NCI-H2196 (cell line): ENCODE measurements at regions not wholly inside any gene's neighbourhood (a gene's known extent, or its start where the extent isn't known, plus 50 kb on each side); places are given as distances from the start of the nearest gene placed in this dataset.

Source experiments
- DNase-seq: peaks from one replicate; lab custom pipeline; 2025; ENCODE audit not compliant: unreplicated experiment; lab: John Stamatoyannopoulos, UW

GRCh38 chr6:140062043-140063020, 687.9 kb upstream of the CITED2 start:
- DNase-seq = peak; percentile 11

- DNase-seq = no peak
Observed at GRCh38 chr6:140061110-140062042, 686.9 kb upstream of the CITED2 start.

DNA sequence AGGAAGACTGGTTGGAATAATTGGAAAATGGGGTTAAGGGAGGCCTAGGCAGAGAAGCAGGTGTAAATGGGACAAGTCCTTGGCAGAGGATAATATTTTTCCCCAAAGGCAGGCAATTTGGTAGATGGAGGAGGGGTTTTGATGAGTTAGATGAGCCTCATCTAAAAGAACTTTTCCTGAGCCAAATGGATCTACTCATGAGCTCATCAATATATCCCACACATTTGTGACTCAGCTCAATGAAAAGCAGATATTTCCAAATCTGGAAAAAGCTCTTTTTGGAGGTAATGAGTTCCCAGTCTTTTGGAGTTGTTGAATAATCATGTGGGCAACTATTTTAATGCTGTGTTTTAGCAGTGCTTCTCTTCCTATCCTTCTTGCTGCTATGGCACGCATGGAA, 685.5 kb upstream of the CITED2 start:
- no peak for DNase-seq

- no peak for DNase-seq
Observed at GRCh38 chr6:140058863-140059262, 684.4 kb upstream of the CITED2 start.

GRCh38 chr6:140052736-140053729, 678.6 kb upstream of the CITED2 start:
- no peak for DNase-seq

DNA sequence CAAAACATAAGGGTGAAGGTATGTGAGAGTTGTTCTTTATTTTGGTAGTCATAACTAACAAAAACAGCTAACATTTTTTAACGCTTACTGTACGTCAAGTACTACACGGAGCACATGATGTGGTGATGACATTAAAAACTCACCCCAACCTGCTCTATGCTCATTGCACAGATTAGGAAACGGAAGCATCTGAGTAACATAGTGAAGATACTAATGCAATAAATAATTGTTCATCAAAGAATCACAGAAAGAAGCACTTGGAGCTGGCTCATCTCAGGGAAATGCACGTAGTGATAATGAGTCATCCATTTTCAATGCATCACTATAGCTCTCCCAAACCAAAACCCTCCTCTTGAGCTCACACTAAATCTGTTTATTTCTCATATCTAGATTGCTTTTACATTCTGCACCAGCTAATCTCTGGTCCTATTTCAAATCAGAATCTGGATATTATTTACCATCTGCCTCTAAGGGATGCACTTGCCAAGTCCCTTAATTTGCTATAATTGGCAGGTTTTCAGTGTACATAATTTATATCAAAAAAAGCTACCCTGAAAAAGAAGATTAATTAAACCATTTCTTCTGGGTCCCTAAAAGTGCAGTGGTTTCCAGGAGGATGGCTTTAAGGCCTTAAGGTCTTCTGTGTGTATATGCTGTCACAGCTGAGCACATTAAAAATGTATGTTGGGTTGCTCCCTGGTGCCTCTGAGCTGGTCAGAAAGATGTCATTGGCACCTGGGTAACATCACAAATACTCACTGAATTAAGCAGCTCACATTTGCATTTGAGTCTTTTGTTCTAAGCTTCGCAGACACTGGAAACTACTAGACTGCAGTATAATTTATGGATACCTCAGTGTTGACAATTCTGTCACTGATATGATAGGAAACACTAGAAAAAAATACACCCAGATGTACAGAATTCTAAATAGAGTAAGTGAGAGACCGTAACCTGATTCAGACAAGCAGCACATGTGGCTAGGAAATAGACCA, 677.4 kb upstream of the CITED2 start:
- no peak for DNase-seq

GRCh38 chr6:140050101-140050995, 675.9 kb upstream of the CITED2 start:
- DNase-seq = no peak

- no peak for DNase-seq
Observed at GRCh38 chr6:140049251-140049650, 674.8 kb upstream of the CITED2 start.

DNA sequence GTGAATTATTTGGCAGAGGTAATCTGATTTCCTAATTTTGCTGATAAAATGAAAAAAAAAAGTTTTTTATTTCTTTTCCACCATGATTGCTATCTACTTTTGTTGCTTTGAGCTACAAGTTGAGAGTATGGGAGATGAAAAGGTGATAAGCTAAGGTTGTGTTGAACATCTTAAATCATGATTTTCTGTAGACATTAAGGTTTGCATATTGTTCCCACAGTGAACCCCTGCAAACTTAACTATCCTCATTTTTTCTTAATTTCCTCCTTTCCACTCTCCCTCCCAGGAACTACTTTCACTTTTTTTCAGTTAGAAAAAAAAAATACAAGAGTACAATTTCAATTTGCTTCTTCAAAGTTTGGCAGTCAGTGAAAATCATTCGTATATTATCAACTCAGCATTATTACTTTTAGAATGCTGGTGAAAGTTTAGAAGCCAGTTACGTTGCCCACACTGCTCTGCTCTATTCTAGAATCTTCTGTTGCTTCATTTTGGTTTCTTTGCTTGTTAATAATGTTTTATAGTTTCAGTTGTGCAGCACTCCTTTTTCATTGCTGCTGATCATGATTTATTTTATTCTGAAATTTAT, 673.8 kb upstream of the CITED2 start:
- no peak for DNase-seq

GRCh38 chr6:140047321-140047720, 672.9 kb upstream of the CITED2 start:
- DNase-seq = no peak

DNA sequence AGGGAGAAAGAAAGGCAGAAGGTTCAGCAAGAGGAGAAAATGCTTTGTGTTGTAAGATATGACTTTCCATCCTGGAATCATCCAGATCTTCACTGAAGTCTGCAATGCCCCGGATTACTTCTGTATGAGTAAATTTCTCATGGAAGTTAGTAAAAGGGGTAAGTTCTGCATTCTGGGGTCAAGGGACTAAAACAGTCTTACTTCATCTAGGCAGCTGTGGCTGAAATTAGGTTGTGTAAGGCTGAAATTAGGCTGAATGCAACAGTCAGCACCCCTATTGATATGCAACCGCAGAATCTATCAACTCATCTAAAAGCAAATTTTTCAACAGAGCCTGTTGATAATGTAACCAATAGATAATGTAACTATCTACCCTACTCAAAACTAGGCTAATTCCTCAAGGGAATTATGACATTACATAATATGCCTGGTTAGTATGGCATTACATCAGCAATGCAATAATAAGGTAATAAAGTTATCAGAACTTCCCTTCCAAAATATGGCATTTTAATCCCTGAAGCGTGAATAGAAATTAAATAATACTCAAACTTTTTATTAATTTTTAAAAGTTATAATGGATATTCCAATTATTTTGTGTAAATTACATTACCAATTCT, 671.7 kb upstream of the CITED2 start:
- no peak for DNase-seq

DNA sequence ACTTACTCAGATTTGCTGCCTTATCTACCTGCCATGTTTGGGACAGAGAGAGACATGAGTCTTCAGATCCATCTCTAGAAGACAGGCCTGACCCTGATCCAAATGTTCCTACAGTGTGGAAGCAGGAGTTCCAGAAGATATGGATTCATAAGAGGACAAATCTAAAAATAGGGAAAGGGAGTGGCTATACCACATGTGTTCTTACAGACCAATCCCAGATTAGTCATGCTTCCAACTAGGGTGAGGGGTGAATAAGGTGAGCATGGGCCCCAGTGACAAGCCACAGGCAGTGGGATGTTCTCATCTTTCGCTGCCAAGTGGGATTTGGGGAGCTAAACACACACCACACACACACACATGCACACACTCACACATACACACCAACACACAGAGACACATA, 670.7 kb upstream of the CITED2 start:
- DNase-seq = no peak

DNA sequence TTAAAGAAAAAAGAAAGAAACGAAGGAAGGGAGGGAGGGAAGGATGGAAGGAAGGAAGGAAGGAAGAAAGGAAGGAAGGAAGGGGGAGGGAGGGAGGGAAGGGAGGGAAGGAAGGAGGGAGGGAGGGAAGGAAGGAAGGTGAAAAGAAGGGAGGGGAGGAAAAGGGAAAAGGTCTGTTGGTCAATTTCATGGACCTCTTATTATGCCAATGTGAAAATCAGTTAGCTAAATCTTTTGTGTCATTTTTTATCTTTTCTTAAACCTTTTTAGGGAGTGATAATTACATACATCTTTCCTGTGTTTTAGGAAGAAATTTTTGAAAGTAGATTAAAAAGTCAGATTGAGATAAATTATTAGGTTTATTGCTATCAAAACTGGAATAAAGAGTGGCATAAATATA, 670.2 kb upstream of the CITED2 start:
- no peak for DNase-seq

DNA sequence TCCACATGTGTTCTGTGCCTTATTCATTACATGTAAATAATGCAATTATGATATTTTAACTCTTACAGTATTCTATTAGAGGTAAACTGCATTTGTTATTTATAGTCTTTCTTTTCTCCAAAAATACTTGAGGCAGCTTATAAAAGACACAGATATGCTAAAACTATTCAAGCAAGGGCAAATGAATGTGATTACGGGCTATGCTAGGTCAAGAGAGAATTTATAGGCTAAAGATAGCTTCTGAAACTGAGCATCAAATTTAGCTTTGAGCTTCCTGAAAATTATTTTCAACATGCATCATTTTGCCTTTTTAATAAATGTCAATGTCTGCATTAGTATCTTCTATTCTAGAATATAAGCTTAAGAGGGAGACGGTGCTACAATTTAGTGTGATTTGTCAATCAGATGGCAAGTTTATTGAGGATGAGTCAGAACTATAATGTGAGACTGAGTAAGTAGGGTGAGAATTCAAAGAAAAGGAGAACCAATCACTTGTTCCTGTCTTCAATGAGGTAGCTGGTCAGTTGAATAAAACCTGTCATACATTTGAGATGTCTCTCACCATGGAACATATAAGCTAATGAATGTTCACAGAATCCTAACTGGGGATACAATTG, 669.4 kb upstream of the CITED2 start:
- no peak for DNase-seq

DNA sequence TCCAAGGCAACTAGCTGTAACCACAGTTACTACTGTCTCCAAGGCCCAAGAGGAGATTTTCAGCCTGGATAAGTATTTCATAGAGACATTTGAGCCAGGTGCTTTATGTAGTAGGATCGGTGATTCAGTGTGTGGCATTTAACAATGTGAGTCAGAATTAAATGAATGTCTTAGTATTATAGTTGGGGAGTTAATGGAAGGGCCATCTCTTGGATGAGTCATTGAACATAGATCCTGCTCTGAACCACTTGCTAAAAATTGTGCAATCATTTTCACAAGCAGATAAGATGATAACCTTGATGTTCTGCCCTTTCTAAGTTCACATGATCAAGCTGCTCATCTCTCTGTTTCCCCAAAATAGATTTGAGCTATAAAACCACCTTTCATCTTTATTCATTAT, 668.9 kb upstream of the CITED2 start:
- DNase-seq = peak; percentile 18

- no peak for DNase-seq
Observed at GRCh38 chr6:140041571-140042332, 667.3 kb upstream of the CITED2 start.
